ENCODE measurements at regions not wholly inside any gene's neighbourhood (a gene's known extent, or its start where the extent isn't known, plus 50 kb on each side); places are given as distances from the start of the nearest gene placed in this dataset.

DNA sequence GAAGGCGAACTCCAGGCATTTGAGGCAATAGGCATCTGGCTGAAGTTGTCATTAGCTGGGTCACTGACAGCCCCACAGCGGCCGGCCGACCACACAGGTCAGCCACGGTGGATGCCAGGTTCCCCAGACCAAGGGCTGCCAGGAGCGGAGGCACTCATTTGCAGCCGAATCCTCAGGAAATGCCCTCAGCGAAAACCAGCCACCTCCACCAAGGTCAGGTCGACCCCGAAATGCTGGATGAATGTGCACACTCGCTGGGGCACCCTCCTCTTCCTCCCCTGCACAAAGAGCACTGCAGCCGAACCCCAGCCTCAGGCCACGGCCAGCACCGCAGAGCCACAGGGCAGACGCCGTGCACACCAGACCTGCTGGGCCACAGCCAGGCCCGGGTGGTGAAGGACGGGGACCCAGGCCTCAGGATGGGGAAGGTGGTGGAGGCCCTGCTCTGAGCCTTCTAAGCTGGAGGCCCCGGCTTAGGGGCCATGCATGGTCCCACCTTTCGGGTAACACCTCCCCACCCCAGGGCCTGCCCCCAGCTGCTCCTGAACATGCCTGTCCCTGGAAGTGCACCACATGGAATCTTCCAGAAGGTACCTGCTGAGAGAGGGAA, 206.0 kb downstream of the BRD1 start:
- no peaks in the 10 kb centered on the region for H3K36me3 ChIP-seq (replicated peaks in 1 of 2)
- H3K4me3 ChIP-seq: no peak overlapping the region
- no peaks in the 10 kb centered on the region for H3K9me3 ChIP-seq (replicated peaks in 1 of 3)
- TF ChIP-seq CTCF (IDR thresholded peaks at IDR 0.05) (no peak), POLR2A (IDR thresholded peaks at IDR 0.05) (no peak)
- DNase-seq: no peak
- H3K4me1 ChIP-seq (replicated peaks in 1 of 2): no peaks in the 10 kb centered on the region
- 58 to 78% (median 71%) methylated on average over 5 to 20 of the region's 20 CpGs for WGBS, 4 donors
- intact Hi-C loops (cut with DNase I): no loop called here
- H3K27ac ChIP-seq: no peak overlapping the region
- peaks cover 2% of the 10 kb centered on the region for H3K27me3 ChIP-seq

DNA sequence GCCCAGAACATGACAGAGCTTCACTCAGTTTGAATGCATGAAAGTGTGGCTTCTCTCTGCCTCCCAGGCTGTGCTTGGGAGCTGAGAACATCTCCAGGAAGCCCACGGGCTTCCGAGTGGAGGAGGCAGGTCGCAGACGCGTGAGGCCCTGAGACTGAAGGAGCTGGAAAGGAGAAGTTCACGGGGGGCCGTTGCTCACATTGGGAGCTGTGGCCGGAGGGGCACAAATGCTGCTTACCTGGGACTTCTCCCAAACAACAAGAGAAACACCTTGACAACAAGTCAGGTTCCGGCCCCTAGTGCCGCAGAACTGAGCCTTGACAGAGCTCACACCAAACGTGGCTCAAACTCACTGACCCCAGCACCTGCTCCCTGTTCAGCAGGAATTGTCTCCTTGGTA, 207.0 kb downstream of the BRD1 start:
- WGBS, 4 donors: 71 to 75% (median 73%) methylated on average over 11 of the region's 11 CpGs
- H3K27me3 ChIP-seq: peaks cover 2% of the 10 kb centered on the region
- H3K4me3 ChIP-seq: no peak overlapping the region
- H3K36me3 ChIP-seq (replicated peaks in 1 of 2): no peaks in the 10 kb centered on the region
- H3K4me1 ChIP-seq (replicated peaks in 1 of 2): no peaks in the 10 kb centered on the region
- H3K9me3 ChIP-seq (replicated peaks in 1 of 3): no peaks in the 10 kb centered on the region
- intact Hi-C loops (cut with DNase I): no loop called here
- no peak for TF ChIP-seq POLR2A (IDR thresholded peaks at IDR 0.05)
- no peak for TF ChIP-seq CTCF (IDR thresholded peaks at IDR 0.05)
- DNase-seq: no peak
- no peak overlapping the region for H3K27ac ChIP-seq

DNA sequence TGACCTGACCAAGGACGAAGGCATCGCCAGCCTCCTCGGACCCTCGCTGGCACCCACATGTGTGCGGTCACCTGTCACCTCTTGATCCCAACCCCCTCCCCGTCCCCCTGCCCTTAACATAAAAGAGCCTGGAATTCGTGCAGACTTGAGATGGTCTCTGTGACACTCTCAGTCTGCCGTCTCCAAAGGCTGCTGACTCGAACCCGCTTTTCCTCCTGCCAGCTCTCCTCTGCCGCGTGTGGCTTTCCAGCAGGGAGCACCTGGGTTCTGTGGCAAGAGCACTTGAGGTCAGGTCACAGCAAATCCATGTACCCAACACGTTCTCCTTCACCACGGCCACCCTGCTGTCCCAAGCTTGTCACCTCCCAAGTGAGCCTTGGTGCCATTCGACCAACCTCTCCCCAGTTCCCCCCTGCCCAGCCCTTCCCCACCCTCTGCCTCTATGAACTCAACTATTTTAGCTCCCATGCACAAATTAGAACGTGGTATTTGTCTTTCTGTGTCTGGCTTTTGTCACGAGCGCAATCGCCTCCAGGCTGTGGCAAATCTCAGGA, 207.6 kb downstream of the BRD1 start:
- WGBS, 4 donors: 65 to 70% (median 66%) methylated on average over 12 to 19 of the region's 19 CpGs
- no peak overlapping the region for H3K4me3 ChIP-seq
- H3K36me3 ChIP-seq (replicated peaks in 1 of 2): no peaks in the 10 kb centered on the region
- H3K27me3 ChIP-seq: peaks cover 2% of the 10 kb centered on the region
- no peak for TF ChIP-seq CTCF (IDR thresholded peaks at IDR 0.05)
- no peak for TF ChIP-seq POLR2A (IDR thresholded peaks at IDR 0.05)
- H3K9me3 ChIP-seq (replicated peaks in 1 of 3): no peaks in the 10 kb centered on the region
- H3K4me1 ChIP-seq (replicated peaks in 1 of 2): no peaks in the 10 kb centered on the region
- H3K27ac ChIP-seq: no peak overlapping the region
- intact Hi-C loops (cut with DNase I): no loop called here
- DNase-seq: no peak

- Histone ChIP-seq H3K4me3 (no peak overlapping the region), H3K27me3 (peaks cover 2% of the 10 kb centered on the region), H3K9me3 (replicated peaks in 1 of 3) (no peaks in the 10 kb centered on the region), H3K27ac (no peak overlapping the region), H3K4me1 (replicated peaks in 1 of 2) (no peaks in the 10 kb centered on the region), H3K36me3 (replicated peaks in 1 of 2) (no peaks in the 10 kb centered on the region)
- 64 to 78% (median 72%) methylated on average over 6 to 13 of the region's 13 CpGs for WGBS, 4 donors
- intact Hi-C loops (cut with DNase I): no loop called here
- peak in 1 of 7 donors; percentile 1 for DNase-seq
- TF ChIP-seq CTCF (IDR thresholded peaks at IDR 0.05) (no peak), POLR2A (IDR thresholded peaks at IDR 0.05) (no peak)
Observed at GRCh38 chr22:49619301-49619700, 208.4 kb downstream of the BRD1 start.

All from adrenal gland (tissue), 9 donors.